Choroid plexus epithelial cell (primary cell): ENCODE measurements at regions not wholly inside any gene's neighbourhood (a gene's known extent, or its start where the extent isn't known, plus 50 kb on each side); places are given as distances from the start of the nearest gene placed in this dataset.

ENCODE experiments used
- DNase-seq: peaks from one replicate; pipeline ENCODE4 v3.0.0-alpha.2; 2010; ENCODE audit warnings: low read depth
- H3K4me3 ChIP-seq: 2 replicates; pipeline ENCODE4 v1.5.1; 2011; ENCODE audit warnings: low read depth, mild to moderate bottlenecking, control low read depth, low read length, moderate library complexity
- TF ChIP-seq, protein P1 (sequence below): conservative IDR thresholded peaks from 2 replicates; pipeline ENCODE4 v1.5.1; 2011; ENCODE audit warnings: low read depth, mild to moderate bottlenecking, control low read depth, inconsistent platforms, low read length, moderate library complexity

DNA sequence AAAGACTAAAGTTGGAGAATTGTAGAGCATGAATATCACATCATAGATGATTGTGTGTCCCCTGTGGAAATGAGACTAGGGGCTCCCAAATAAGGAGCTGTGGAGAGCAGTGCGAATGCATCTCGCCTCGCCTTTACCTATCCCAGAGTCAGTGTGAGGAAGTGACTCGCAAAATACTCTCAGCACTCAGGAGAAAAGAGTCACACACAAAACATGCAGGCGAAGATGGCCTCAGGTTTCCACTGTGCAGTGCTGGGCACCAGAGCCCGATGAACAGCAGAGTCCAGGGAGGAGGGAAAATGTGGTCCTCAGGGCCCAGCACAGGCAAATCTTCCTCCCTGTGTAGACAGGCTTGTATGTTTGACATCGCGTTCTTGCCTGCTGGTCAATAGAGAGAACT lies 126.5 kb upstream of the AFDN start:
- TF ChIP-seq, protein P1, sequence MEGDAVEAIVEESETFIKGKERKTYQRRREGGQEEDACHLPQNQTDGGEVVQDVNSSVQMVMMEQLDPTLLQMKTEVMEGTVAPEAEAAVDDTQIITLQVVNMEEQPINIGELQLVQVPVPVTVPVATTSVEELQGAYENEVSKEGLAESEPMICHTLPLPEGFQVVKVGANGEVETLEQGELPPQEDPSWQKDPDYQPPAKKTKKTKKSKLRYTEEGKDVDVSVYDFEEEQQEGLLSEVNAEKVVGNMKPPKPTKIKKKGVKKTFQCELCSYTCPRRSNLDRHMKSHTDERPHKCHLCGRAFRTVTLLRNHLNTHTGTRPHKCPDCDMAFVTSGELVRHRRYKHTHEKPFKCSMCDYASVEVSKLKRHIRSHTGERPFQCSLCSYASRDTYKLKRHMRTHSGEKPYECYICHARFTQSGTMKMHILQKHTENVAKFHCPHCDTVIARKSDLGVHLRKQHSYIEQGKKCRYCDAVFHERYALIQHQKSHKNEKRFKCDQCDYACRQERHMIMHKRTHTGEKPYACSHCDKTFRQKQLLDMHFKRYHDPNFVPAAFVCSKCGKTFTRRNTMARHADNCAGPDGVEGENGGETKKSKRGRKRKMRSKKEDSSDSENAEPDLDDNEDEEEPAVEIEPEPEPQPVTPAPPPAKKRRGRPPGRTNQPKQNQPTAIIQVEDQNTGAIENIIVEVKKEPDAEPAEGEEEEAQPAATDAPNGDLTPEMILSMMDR: no peak
- no peak for DNase-seq
- H3K4me3 ChIP-seq: no peak overlapping the region

DNA sequence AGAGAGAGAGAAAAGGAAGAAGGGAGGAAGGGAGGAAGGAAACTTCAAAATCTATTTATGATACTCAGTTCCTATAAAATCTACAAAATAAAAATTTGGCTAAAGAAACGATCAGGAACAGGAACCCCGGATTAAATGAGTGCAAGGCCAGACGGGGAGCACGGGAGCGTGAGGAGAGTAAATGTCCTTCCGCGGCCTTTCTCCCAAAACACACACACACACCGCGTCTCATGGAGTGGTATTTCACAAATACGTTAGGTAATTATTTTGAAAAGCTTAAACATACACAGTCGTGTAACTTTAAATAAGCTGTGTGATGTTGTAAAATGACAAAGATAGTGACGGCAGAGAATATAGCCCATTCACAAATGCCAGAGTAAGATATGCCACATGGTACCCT lies 125.7 kb upstream of the AFDN start:
- no peak for DNase-seq
- H3K4me3 ChIP-seq: no peak overlapping the region
- TF ChIP-seq, protein P1: no peak

DNA sequence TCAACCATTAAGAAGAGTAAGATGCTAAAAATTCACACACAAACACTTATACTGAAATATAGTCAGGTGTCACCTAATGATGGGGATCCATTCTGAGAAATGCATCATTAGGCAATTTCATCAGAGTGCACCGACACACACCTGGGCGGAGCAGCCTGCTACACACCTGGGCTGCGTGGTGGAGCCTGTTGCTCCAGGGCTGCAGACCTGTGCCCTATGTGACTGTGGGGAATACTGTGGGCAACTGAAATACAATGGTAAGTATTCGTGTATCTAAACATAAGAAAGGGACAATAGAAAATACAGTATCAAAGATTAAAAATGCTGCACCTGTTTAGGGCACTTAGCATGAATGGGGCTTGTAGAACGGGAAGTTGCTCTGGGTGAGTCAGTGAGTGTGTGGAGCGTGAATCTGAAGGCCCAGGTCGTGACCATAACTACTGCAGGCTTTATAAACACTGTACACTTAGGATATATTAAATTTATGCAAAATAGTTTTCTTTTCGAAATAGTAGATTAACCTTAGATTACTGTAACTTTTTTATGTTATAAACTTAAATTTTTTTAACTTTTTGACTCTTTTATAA lies 124.4 kb upstream of the AFDN start:
- no peak overlapping the region for H3K4me3 ChIP-seq
- TF ChIP-seq, protein P1: no peak
- DNase-seq: no peak

DNA sequence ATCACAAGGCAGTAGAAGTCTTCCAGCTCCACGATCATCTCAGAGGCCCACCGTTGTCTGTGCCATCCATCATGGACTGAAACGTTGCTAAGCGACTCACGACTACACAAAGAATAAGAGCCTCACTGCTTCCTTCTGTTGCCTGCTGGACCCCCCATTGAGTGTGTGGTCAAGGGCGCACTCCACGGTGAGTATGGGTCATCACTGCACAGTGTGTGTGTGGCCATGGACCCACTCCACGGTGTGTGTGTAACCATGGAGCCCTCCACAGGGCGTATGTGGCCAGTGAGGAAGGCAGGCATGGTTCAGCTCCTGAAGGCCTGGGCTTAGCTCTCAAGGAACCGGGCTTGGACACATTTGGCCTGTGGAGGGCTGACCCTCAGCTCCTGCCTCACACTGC lies 123.4 kb upstream of the AFDN start:
- no peak for DNase-seq
- no peak overlapping the region for H3K4me3 ChIP-seq
- TF ChIP-seq, protein P1: no peak

DNA sequence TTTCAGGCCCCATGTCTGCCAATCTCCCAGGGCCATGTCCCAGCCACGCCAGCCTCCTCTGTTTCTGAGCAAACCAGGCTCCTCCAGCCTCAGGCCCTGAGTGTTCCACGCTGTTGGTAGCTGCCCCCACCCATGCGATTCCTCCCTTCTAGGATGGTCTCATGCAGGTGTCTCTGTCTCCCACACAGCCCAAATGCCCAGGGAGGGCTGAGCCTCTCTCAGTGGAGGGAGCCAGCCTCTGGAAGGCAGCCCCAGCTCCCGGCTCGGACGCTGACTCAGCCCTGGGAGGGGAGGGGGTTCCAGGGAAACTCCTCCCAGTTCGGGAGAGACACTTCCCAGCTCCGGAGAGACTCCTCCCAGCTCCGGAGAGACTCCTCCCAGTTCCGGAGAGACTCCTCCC lies 122.9 kb upstream of the AFDN start:
- H3K4me3 ChIP-seq: no peak overlapping the region
- no peak for DNase-seq
- TF ChIP-seq, protein P1: no peak

DNA sequence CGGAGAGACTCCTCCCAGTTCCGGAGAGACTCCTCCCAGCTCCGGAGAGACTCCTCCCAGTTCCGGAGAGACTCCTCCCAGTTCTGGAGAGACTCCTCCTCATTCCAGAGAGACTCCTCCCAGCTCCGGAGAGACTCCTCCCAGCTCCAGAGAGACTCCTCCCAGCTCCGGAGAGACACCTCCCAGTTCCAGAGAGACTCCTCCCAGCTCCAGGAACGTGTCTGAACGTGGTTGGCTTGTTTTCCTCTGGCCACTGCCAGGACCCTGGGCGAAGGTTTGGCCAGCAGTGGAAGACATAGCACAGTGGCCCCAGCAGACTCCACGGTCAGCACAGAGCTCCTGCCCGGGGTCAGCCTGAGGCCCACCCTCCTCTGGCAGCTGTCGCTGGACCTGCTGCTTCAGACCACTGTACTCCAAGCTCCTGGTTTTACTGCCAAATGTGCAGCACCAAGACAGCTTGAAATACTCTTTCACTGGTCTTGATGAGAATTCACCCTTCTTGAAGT lies 122.3 kb upstream of the AFDN start:
- H3K4me3 ChIP-seq: no peak overlapping the region
- no peak for DNase-seq
- TF ChIP-seq, protein P1: no peak

DNA sequence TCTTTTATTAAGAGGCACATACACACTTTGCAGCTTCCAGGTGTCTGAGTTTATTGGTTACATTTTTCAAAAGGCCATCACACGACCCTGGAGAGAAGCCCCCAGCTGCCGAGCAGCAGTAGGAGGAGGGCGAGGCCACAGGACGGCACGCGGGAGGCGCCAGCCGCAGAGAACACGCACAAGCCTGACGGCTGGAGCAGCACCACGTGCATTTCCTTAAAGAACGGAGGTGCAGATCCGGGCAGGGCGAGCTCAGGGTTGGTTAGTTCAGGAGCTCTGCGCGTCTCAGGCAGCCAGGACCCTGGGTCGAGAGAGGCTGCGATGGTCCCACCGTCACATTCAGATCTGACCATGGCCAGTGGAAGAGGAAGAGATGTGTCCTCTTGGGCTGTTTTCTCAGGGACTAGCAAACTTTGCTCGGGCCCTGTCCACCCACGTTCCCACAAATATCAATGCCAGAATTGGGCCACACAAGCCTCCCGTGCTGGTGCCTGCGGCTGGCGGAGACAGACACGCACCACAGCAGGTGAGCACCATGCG lies 121.4 kb upstream of the AFDN start:
- DNase-seq: no peak
- H3K4me3 ChIP-seq: no peak overlapping the region
- TF ChIP-seq, protein P1: no peak
